PC-3 (cell line): ENCODE measurements at regions not wholly inside any gene's neighbourhood (a gene's known extent, or its start where the extent isn't known, plus 50 kb on each side); places are given as distances from the start of the nearest gene placed in this dataset.

Experiments
- ATAC-seq: fragments of 200-7000 bp; cut with Tn5 transposase; 2 replicates; pipeline ENCODE4 v1.9.1; 2020; ENCODE audit warnings: mild to moderate bottlenecking, moderate library complexity
- BruUV-seq: library from RNA; stranded (reverse); fragments of 400-500 nt; replicated peaks from 2 replicates; lab custom pipeline; 2021; lab: Mats Ljungman, UMichigan
- CTCF ChIA-PET: fragments of 300-600 bp; sonication (Branson Sonifier 250); formaldehyde crosslinking; loops from one replicate; lab custom pipeline; 2022; ENCODE audit warnings: antibody characterized with exemption; lab: Charles Lee
- POLR2A ChIA-PET: fragments of 300-600 bp; sonication (Branson Sonifier 250); formaldehyde crosslinking; loops from one replicate; lab custom pipeline; 2022; ENCODE audit warnings: antibody characterized with exemption; ENCODE audit not compliant: unreplicated experiment; lab: Charles Lee
- DNase-seq: peaks from one replicate; pipeline ENCODE4 v3.0.0-alpha.2; 2015
- H2AFZ ChIP-seq: fragments of 300-600 bp; sonication (generic); 2 replicates; pipeline ENCODE4 v1.6.0; 2016; ENCODE audit warnings: antibody characterized with exemption, low read length
- H3F3A ChIP-seq: fragments of 300-600 bp; sonication (generic); one replicate; pipeline ENCODE4 v1.6.0; 2017; ENCODE audit warnings: antibody characterized with exemption, low read length, control low read depth, mild to moderate bottlenecking; ENCODE audit not compliant: unreplicated experiment
- H3K27ac ChIP-seq: fragments of 300-600 bp; sonication (generic); 2 replicates; pipeline ENCODE4 v1.5.1; 2016; ENCODE audit warnings: mild to moderate bottlenecking, low read length
- H3K27me3 ChIP-seq: fragments of 300-600 bp; sonication (generic); 2 replicates; pipeline ENCODE4 v1.6.1; 2016; ENCODE audit warnings: low read length, mixed read lengths
- H3K36me3 ChIP-seq: fragments of 300-600 bp; sonication (generic); 2 replicates; pipeline ENCODE4 v1.6.1; 2016; ENCODE audit warnings: low read depth, mixed run types, low read length, mixed read lengths
- H3K4me1 ChIP-seq: fragments of 300-600 bp; sonication (generic); 2 replicates; pipeline ENCODE4 v1.5.1; 2016; ENCODE audit warnings: low read length; ENCODE audit not compliant: insufficient read depth
- H3K4me2 ChIP-seq: fragments of 300-600 bp; sonication (generic); 2 replicates; pipeline ENCODE4 v1.6.0; 2016; ENCODE audit warnings: low read length
- H3K4me3 ChIP-seq: fragments of 300-600 bp; sonication (generic); 2 replicates; pipeline ENCODE4 v1.5.1; 2016; ENCODE audit warnings: mild to moderate bottlenecking, low read length, mixed read lengths
- H3K79me2 ChIP-seq: fragments of 300-600 bp; sonication (generic); 2 replicates; pipeline ENCODE4 v1.6.1; 2017; ENCODE audit warnings: low read length, mixed read lengths
- H3K9ac ChIP-seq: fragments of 300-600 bp; sonication (generic); 2 replicates; pipeline ENCODE4 v1.6.0; 2016; ENCODE audit warnings: mild to moderate bottlenecking, low read length
- H3K9me2 ChIP-seq: fragments of 300-600 bp; sonication (generic); replicated peaks from 2 replicates; pipeline ENCODE4 v1.6.1; 2016; ENCODE audit warnings: mixed run types, low read length, mixed read lengths
- H3K9me3 ChIP-seq: fragments of 300-600 bp; sonication (generic); 2 replicates; pipeline ENCODE4 v1.6.1; 2016; ENCODE audit warnings: low read length, mixed read lengths
- H4K20me1 ChIP-seq: fragments of 300-600 bp; sonication (generic); 2 replicates; pipeline ENCODE4 v1.6.1; 2016; ENCODE audit warnings: low read length, mixed read lengths
- EZH2 ChIP-seq: fragments of 300-600 bp; sonication (generic); IDR thresholded peaks from one replicate; pipeline ENCODE4 v1.6.1; 2017; ENCODE audit warnings: antibody characterized with exemption, mild to moderate bottlenecking, low read length; ENCODE audit not compliant: unreplicated experiment
- EZH2phosphoT487 ChIP-seq: fragments of 300-600 bp; sonication (generic); IDR thresholded peaks from 2 replicates; pipeline ENCODE4 v1.6.1; 2018; ENCODE audit warnings: mild to moderate bottlenecking, antibody characterized with exemption, low read length, borderline replicate concordance
- intact Hi-C: fragments of 100-400 bp; cut with micrococcal nuclease; formaldehyde crosslinking; loops from 2 replicates; pipeline ENCODE4 v1.9.0; 2023
- TF ChIP-seq, protein P1 (sequence below): fragments of 300-600 bp; sonication (generic); conservative IDR thresholded peaks from 2 replicates; pipeline ENCODE4 v1.5.1; 2017; ENCODE audit warnings: antibody characterized with exemption, low read depth, mild to moderate bottlenecking, low read length

- H3K27me3 ChIP-seq: peaks cover 6% of the 10 kb centered on the region; the same call in 1 of the 2 replicates
- H3K27ac ChIP-seq: no peak overlapping the region
- DNase-seq (no peak), ATAC-seq (no peak)
- intact Hi-C loops: no loop called here
- H3K79me2 ChIP-seq: no peaks in the 10 kb centered on the region
- no peaks in the 10 kb centered on the region for H3F3A ChIP-seq
- POLR2A ChIA-PET: no interaction called here
- TF ChIP-seq EZH2: no peak
- TF ChIP-seq EZH2phosphoT487: no peak
- TF ChIP-seq, protein P1, sequence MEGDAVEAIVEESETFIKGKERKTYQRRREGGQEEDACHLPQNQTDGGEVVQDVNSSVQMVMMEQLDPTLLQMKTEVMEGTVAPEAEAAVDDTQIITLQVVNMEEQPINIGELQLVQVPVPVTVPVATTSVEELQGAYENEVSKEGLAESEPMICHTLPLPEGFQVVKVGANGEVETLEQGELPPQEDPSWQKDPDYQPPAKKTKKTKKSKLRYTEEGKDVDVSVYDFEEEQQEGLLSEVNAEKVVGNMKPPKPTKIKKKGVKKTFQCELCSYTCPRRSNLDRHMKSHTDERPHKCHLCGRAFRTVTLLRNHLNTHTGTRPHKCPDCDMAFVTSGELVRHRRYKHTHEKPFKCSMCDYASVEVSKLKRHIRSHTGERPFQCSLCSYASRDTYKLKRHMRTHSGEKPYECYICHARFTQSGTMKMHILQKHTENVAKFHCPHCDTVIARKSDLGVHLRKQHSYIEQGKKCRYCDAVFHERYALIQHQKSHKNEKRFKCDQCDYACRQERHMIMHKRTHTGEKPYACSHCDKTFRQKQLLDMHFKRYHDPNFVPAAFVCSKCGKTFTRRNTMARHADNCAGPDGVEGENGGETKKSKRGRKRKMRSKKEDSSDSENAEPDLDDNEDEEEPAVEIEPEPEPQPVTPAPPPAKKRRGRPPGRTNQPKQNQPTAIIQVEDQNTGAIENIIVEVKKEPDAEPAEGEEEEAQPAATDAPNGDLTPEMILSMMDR: no peak
- H3K4me3 ChIP-seq: no peak overlapping the region
- H2AFZ ChIP-seq: no peak overlapping the region
- no peaks in the 10 kb centered on the region for H3K36me3 ChIP-seq
- no peaks in the 10 kb centered on the region for H3K9me2 ChIP-seq
- H3K4me1 ChIP-seq: no peaks in the 10 kb centered on the region
- H4K20me1 ChIP-seq: no peaks in the 10 kb centered on the region
- CTCF ChIA-PET: no interaction called here
- no peak overlapping the region for H3K4me2 ChIP-seq
- no peak overlapping the region for H3K9ac ChIP-seq
- BruUV-seq: no TSS peak
- H3K9me3 ChIP-seq: no peaks in the 10 kb centered on the region
Observed at GRCh38 chrX:40374486-40374885, 206.3 kb upstream of the ATP6AP2 start.

- TF ChIP-seq, protein P1: no peak
- TF ChIP-seq EZH2phosphoT487 (no peak), EZH2 (no peak)
- POLR2A ChIA-PET: no interaction called here
Observed at GRCh38 chrX:40373641-40374040, 207.1 kb upstream of the ATP6AP2 start.

DNA sequence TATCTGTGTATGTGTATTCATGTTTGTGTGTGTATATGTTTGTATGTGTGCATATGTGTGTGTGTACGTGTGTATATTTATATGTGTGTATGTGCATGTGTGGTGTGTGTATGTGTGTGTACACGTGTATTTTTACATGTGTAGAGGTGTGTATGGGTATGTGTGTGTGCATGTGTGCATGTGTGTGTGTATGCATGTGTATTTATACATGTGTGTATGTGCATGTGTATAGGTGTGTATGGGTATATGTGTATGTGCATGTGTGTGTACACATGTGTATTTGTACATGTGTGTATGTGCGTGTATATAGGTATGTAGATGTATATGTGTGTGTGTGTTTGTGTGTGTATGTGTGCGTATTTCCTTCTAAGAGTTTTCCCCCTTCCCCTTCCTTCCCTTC is 207.7 kb upstream of the ATP6AP2 start:
- no peak for TF ChIP-seq EZH2
- TF ChIP-seq, protein P1: no peak
- TF ChIP-seq EZH2phosphoT487: no peak
- Histone ChIP-seq H3K9me3 (no peaks in the 10 kb centered on the region), H3K4me1 (no peaks in the 10 kb centered on the region), H3K4me2 (no peak overlapping the region), H3K4me3 (no peak overlapping the region), H3K79me2 (no peaks in the 10 kb centered on the region), H3K9ac (no peak overlapping the region), H3K36me3 (no peaks in the 10 kb centered on the region), H3K9me2 (no peaks in the 10 kb centered on the region), H3K27ac (no peak overlapping the region), H4K20me1 (no peaks in the 10 kb centered on the region), H3F3A (no peaks in the 10 kb centered on the region), H3K27me3 (0 out of 2 replicates have a peak, but pooled peaks cover 6% of the 10 kb centered on the region), H2AFZ (no peak overlapping the region)
- POLR2A ChIA-PET: no interaction called here
- ATAC-seq: no peak
- no TSS peak for BruUV-seq
- CTCF ChIA-PET: no interaction called here
- DNase-seq: no peak
- intact Hi-C loops: no loop called here

More at GRCh38 chrX:40373641-40374040, 207.1 kb upstream of the ATP6AP2 start:
- H3K9me3 ChIP-seq: no peaks in the 10 kb centered on the region
- DNase-seq (no peak), ATAC-seq (no peak)
- no peaks in the 10 kb centered on the region for H3K4me1 ChIP-seq
- no peak overlapping the region for H3K9ac ChIP-seq
- CTCF ChIA-PET: no interaction called here
- H3K4me2 ChIP-seq: no peak overlapping the region
- 0 out of 2 replicates have a peak, but pooled peaks cover 2% of the 10 kb centered on the region for H3K27me3 ChIP-seq
- BruUV-seq: no TSS peak
- no peaks in the 10 kb centered on the region for H3K9me2 ChIP-seq
- H3K36me3 ChIP-seq: no peaks in the 10 kb centered on the region
- H2AFZ ChIP-seq: no peak overlapping the region
- no peaks in the 10 kb centered on the region for H3K79me2 ChIP-seq
- H3K27ac ChIP-seq: no peak overlapping the region
- intact Hi-C loops: no loop called here
- no peak overlapping the region for H3K4me3 ChIP-seq
- no peaks in the 10 kb centered on the region for H3F3A ChIP-seq
- H4K20me1 ChIP-seq: no peaks in the 10 kb centered on the region
